CD8-positive, alpha-beta memory T cell (primary cell): ENCODE measurements at regions not wholly inside any gene's neighbourhood (a gene's known extent, or its start where the extent isn't known, plus 50 kb on each side); places are given as distances from the start of the nearest gene placed in this dataset.

Experiments
- CTCF ChIA-PET: fragments of 350-600 bp; sonication (Branson Sonifier 250); formaldehyde crosslinking; loops from one replicate; lab custom pipeline; 2021; ENCODE audit warnings: antibody characterized with exemption; lab: Charles Lee
- POLR2A ChIA-PET: fragments of 350-600 bp; sonication (Branson Sonifier 250); formaldehyde crosslinking; loops from one replicate; lab custom pipeline; 2021; ENCODE audit warnings: antibody characterized with exemption; lab: Charles Lee
- DNase-seq, 5 donors: peaks; one replicate each; pipeline versions ENCODE4 v3.0.0 to v3.0.0-alpha.2; 2020 to 2022; ENCODE audit warnings: mixed read lengths in 1 of 5
- H3K27ac ChIP-seq: one replicate; pipeline ENCODE4 v1.7.0; 2013; ENCODE audit warnings: low read depth, mild to moderate bottlenecking, low read length, moderate library complexity
- H3K27me3 ChIP-seq: 2 replicates; pipeline ENCODE4 v1.7.0; 2013; ENCODE audit warnings: low read length, mild to moderate bottlenecking; ENCODE audit not compliant: insufficient read depth, poor library complexity, severe bottlenecking
- H3K36me3 ChIP-seq: 2 replicates; pipeline ENCODE4 v1.7.0; 2013; ENCODE audit warnings: mild to moderate bottlenecking, low read length, moderate library complexity; ENCODE audit not compliant: insufficient read depth
- H3K4me1 ChIP-seq: 2 replicates; pipeline ENCODE4 v1.7.0; 2013; ENCODE audit warnings: mild to moderate bottlenecking, low read length, moderate library complexity; ENCODE audit not compliant: insufficient read depth
- H3K4me3 ChIP-seq: 2 replicates; pipeline ENCODE4 v1.7.0; 2013; ENCODE audit warnings: mild to moderate bottlenecking, low read length
- H3K9me3 ChIP-seq: 2 replicates; pipeline ENCODE4 v1.7.0; 2013; ENCODE audit warnings: mild to moderate bottlenecking, low read length
- H3K27ac Mint-ChIP-seq, 8 donors: one replicate each; pipeline ENCODE4 v1.8.0; 2020 to 2021; ENCODE audit warnings: mixed read lengths in 8 of 8, mild to moderate bottlenecking in 6 of 8, inconsistent platforms in 3 of 8, moderate library complexity in 3 of 8
- H3K27me3 Mint-ChIP-seq, 2 donors: one replicate each; pipeline ENCODE4 v1.8.0; 2020 to 2021; ENCODE audit warnings: mixed read lengths in 2 of 2, mild to moderate bottlenecking in 1 of 2, moderate library complexity in 1 of 2
- H3K36me3 Mint-ChIP-seq, 3 donors: one replicate each; pipeline ENCODE4 v1.8.0; 2020 to 2021; ENCODE audit warnings: mixed read lengths in 3 of 3, inconsistent platforms in 1 of 3, mild to moderate bottlenecking in 1 of 3
- H3K4me1 Mint-ChIP-seq, 3 donors: one replicate each; pipeline ENCODE4 v1.8.0; 2020 to 2021; ENCODE audit warnings: mixed read lengths in 3 of 3, inconsistent platforms in 1 of 3, mild to moderate bottlenecking in 1 of 3
- H3K4me3 Mint-ChIP-seq, 7 donors: one replicate each; pipeline ENCODE4 v1.8.0; 2020 to 2021; ENCODE audit warnings: mixed read lengths in 7 of 7, mild to moderate bottlenecking in 6 of 7, moderate library complexity in 4 of 7, inconsistent platforms in 2 of 7
- H3K9me3 Mint-ChIP-seq, 5 donors: one replicate each; pipeline ENCODE4 v1.8.0; 2020 to 2022; ENCODE audit warnings: mixed read lengths in 5 of 5, mild to moderate bottlenecking in 3 of 5, moderate library complexity in 2 of 5, inconsistent platforms in 1 of 5

- H3K27me3 Mint-ChIP-seq, result peaks cover 15 to 38% of the 10 kb centered on the region in 2 donors
- no peak overlapping the region for H3K27ac Mint-ChIP-seq
- POLR2A ChIA-PET, result no interaction called here
- no peak for DNase-seq
- Histone ChIP-seq H3K4me1 (no peaks in the 10 kb centered on the region), H3K36me3 (no peaks in the 10 kb centered on the region), H3K27me3 (no peaks in the 10 kb centered on the region), H3K27ac (no peak overlapping the region), H3K4me3 (no peak overlapping the region), H3K9me3 (no peaks in the 10 kb centered on the region)
- CTCF ChIA-PET, result no interaction called here
- H3K4me3 Mint-ChIP-seq, result no peak overlapping the region
- H3K36me3 Mint-ChIP-seq, result no peaks in the 10 kb centered on the region
- no peaks in the 10 kb centered on the region for H3K4me1 Mint-ChIP-seq
- H3K9me3 Mint-ChIP-seq, result no peaks in the 10 kb centered on the region
Measured at GRCh38 chr9:126154869-126155268, 171.8 kb upstream of the MVB12B start.

GRCh38 chr9:126155756-126156664 lies 170.6 kb upstream of the MVB12B start:
- no peak for DNase-seq
- H3K27me3 Mint-ChIP-seq, result peaks cover 15 to 38% of the 10 kb centered on the region in 2 donors
- no peak overlapping the region for H3K4me3 Mint-ChIP-seq
- ChIA-PET CTCF (no interaction called here), POLR2A (no interaction called here)
- H3K36me3 Mint-ChIP-seq, result no peaks in the 10 kb centered on the region
- Histone ChIP-seq H3K36me3 (no peaks in the 10 kb centered on the region), H3K27me3 (no peaks in the 10 kb centered on the region), H3K4me3 (no peak overlapping the region), H3K4me1 (no peaks in the 10 kb centered on the region), H3K27ac (no peak overlapping the region), H3K9me3 (no peaks in the 10 kb centered on the region)
- H3K4me1 Mint-ChIP-seq, result no peaks in the 10 kb centered on the region
- peak overlapping the region in 1 of 8 donors; percentile 63 for H3K27ac Mint-ChIP-seq
- no peaks in the 10 kb centered on the region for H3K9me3 Mint-ChIP-seq

- no peak overlapping the region for H3K4me3 ChIP-seq
- ChIA-PET CTCF (no interaction called here), POLR2A (no interaction called here)
- Mint-ChIP-seq H3K27me3 (peaks cover 12 to 37% of the 10 kb centered on the region in 2 donors), H3K36me3 (no peaks in the 10 kb centered on the region), H3K4me1 (no peaks in the 10 kb centered on the region), H3K4me3 (no peak overlapping the region), H3K27ac (no peak overlapping the region), H3K9me3 (no peaks in the 10 kb centered on the region)
- H3K9me3 ChIP-seq, result no peaks in the 10 kb centered on the region
- no peak overlapping the region for H3K27ac ChIP-seq
- no peaks in the 10 kb centered on the region for H3K36me3 ChIP-seq
- DNase-seq, result no peak
- H3K27me3 ChIP-seq, result no peaks in the 10 kb centered on the region
- H3K4me1 ChIP-seq, result no peaks in the 10 kb centered on the region
Measured at GRCh38 chr9:126156898-126157297, 169.7 kb upstream of the MVB12B start.

- Histone ChIP-seq H3K4me1 (no peaks in the 10 kb centered on the region), H3K36me3 (no peaks in the 10 kb centered on the region), H3K4me3 (no peak overlapping the region), H3K9me3 (no peaks in the 10 kb centered on the region), H3K27me3 (no peaks in the 10 kb centered on the region), H3K27ac (no peak overlapping the region)
- ChIA-PET CTCF (no interaction called here), POLR2A (no interaction called here)
- H3K27me3 Mint-ChIP-seq, result peaks cover 9 to 33% of the 10 kb centered on the region in 2 donors
- H3K36me3 Mint-ChIP-seq, result no peaks in the 10 kb centered on the region
- DNase-seq, result no peak
- H3K27ac Mint-ChIP-seq, result no peak overlapping the region
- no peak overlapping the region for H3K4me3 Mint-ChIP-seq
- no peaks in the 10 kb centered on the region for H3K9me3 Mint-ChIP-seq
- H3K4me1 Mint-ChIP-seq, result no peaks in the 10 kb centered on the region
Measured at GRCh38 chr9:126157423-126157822, 169.2 kb upstream of the MVB12B start.

DNA sequence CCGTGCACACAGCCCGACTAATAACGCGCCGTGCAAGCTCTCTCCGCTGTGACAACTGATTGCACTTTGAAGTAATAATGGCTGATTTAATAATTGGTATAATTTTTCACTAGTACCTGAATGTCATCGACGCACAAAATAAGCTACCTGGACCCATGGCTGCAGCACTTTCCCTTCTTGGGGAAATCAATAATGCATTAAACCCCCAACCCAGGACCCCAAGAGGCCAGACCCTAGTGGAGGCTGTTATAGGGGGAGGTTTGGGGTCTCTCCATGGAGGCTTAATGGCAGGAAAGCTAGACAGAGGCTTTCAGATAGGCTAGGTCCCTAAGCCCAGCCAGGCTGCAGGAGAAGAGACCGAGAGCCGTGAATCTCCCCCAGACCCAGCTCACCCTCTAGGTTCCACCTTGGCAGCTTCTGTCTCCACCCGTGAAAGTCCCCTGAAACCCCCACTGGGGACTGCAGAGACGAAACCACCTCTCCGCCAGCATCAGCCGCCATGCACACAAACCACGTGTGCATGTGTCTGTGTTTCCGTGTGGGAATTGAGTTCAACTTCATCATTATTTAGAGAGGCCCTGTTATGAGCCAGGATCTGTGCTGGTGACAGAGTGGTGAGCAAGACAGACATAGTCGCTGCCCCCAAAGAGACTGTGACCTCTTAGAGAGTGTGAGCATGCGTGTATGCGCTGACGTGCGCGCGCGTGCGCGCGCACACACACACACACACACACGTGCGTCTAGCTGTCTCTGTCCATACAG lies 168.6 kb upstream of the MVB12B start:
- H3K4me1 Mint-ChIP-seq, result no peaks in the 10 kb centered on the region
- Histone ChIP-seq H3K27me3 (no peaks in the 10 kb centered on the region), H3K4me3 (no peak overlapping the region), H3K9me3 (no peaks in the 10 kb centered on the region), H3K36me3 (no peaks in the 10 kb centered on the region), H3K4me1 (no peaks in the 10 kb centered on the region), H3K27ac (no peak overlapping the region)
- no peak overlapping the region for H3K4me3 Mint-ChIP-seq
- H3K9me3 Mint-ChIP-seq, result no peaks in the 10 kb centered on the region
- DNase-seq, result no peak
- H3K36me3 Mint-ChIP-seq, result no peaks in the 10 kb centered on the region
- CTCF ChIA-PET, result no interaction called here
- H3K27ac Mint-ChIP-seq, result no peak overlapping the region
- POLR2A ChIA-PET, result interaction anchor here (0.5 kb wide), 1 partner anchor 777 kb away, joined by 4 read pairs; no protein-coding TSS in a partner anchor
- peaks cover 9 to 30% of the 10 kb centered on the region in 2 donors for H3K27me3 Mint-ChIP-seq

DNA sequence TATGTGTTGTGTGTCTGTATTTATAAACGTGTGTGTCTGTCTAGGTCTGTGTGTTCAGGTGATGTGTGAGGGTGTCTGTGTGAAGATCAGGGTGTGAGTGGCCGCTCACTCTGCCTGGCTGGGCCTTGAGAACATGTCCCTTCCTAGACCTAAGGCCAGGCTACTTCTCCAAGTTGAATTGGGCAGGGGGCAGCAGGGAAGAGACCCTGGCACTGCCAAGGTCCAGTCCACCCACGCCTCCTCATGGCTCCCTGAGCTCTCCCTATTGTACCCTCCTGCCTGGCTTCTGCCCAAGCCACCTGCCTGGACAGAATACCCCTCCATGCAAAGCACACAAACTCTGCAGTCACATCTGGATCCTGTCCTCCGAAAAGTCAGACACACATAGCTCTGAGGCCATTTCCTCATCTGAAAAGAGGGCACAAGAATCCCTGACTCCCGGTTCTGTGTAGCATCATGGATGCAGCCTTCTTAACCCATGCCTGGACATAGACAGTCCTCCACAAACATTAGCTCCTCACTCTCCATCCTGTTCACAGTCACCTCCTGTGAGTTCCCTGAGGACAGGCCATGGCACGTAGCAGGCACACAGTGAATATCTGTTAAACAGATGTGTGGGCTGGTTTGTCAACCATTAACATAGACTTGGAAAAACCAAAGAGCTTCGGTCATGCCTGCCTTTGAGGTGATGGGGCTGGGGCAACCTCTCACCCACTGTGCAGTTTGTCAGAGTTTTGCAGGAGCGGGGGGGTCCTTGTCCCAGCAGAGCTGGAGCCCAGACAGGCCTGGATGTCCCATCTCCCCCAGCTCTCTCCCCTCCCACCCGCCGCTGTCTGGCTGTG lies 167.8 kb upstream of the MVB12B start:
- no peaks in the 10 kb centered on the region for H3K9me3 Mint-ChIP-seq
- no peak overlapping the region for H3K27ac Mint-ChIP-seq
- Histone ChIP-seq H3K27ac (no peak overlapping the region), H3K9me3 (no peaks in the 10 kb centered on the region), H3K27me3 (no peaks in the 10 kb centered on the region), H3K4me3 (no peak overlapping the region), H3K36me3 (no peaks in the 10 kb centered on the region), H3K4me1 (no peaks in the 10 kb centered on the region)
- CTCF ChIA-PET, result no interaction called here
- H3K36me3 Mint-ChIP-seq, result no peaks in the 10 kb centered on the region
- H3K27me3 Mint-ChIP-seq, result peaks cover 11 to 30% of the 10 kb centered on the region in 2 donors
- H3K4me1 Mint-ChIP-seq, result no peaks in the 10 kb centered on the region
- POLR2A ChIA-PET, result interaction anchor here (0.5 kb wide), 1 partner anchor 778 kb away, joined by 4 read pairs; no protein-coding TSS in a partner anchor
- no peak overlapping the region for H3K4me3 Mint-ChIP-seq
- no peak for DNase-seq

DNA sequence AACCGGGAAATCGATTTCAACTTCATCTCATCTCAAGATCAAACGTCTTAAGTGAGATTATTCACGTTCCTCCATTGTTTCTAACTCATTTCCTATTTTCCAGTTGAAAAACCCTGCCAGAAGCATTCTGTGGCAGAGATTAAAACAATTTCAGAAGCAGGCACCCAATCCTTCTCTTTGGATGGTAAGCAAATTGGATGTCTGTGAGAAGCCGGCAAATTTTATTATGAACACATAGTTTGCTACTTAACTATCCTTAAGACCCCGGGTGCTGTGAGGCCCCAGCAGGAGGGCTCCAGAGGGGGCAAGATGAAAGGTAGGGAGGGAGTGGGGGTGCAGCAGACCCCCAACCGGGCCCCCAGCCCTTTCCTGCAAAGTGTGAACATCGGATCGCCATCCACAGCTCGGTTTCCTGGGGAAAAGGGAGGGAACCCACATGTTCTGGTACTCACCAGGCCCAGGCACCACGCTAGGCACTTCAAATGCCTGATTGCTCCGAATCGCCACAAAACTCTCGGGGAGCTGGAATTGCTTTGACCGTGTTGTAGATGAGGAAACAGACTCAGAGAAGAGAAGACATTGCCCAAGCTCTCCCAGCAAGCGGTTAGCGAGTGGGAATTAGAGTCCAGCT lies 167.1 kb upstream of the MVB12B start:
- Histone ChIP-seq H3K4me3 (no peak overlapping the region), H3K9me3 (no peaks in the 10 kb centered on the region), H3K36me3 (no peaks in the 10 kb centered on the region), H3K27me3 (no peaks in the 10 kb centered on the region), H3K4me1 (no peaks in the 10 kb centered on the region), H3K27ac (no peak overlapping the region)
- H3K9me3 Mint-ChIP-seq, result no peaks in the 10 kb centered on the region
- peaks cover 11 to 26% of the 10 kb centered on the region in 2 donors for H3K27me3 Mint-ChIP-seq
- no peak overlapping the region for H3K4me3 Mint-ChIP-seq
- no peak overlapping the region for H3K27ac Mint-ChIP-seq
- DNase-seq, result no peak
- POLR2A ChIA-PET, result no interaction called here
- H3K4me1 Mint-ChIP-seq, result no peaks in the 10 kb centered on the region
- CTCF ChIA-PET, result no interaction called here
- H3K36me3 Mint-ChIP-seq, result no peaks in the 10 kb centered on the region
